A673 (cell line): ENCODE measurements at regions not wholly inside any gene's neighbourhood (a gene's known extent, or its start where the extent isn't known, plus 50 kb on each side); places are given as distances from the start of the nearest gene placed in this dataset.

Experiments
- BruUV-seq: library from RNA; stranded (reverse); fragments of 400-500 nt; replicated peaks from 2 replicates; lab custom pipeline; 2021; lab: Mats Ljungman, UMichigan
- CTCF ChIA-PET: fragments of 300-600 bp; sonication (Branson Sonifier 250); formaldehyde crosslinking; loops from one replicate; lab custom pipeline; 2022; ENCODE audit warnings: antibody characterized with exemption; lab: Charles Lee
- POLR2A ChIA-PET: fragments of 300-600 bp; sonication (Branson Sonifier 250); formaldehyde crosslinking; loops from one replicate; lab custom pipeline; 2022; ENCODE audit warnings: antibody characterized with exemption; ENCODE audit not compliant: low non-redundant PET; lab: Charles Lee
- DNase-seq: peaks from one replicate; pipeline ENCODE4 v3.0.0-alpha.2; 2015; ENCODE audit warnings: low spot score
- H3K27ac ChIP-seq: fragments of 200-600 bp; sonication (generic); 2 replicates; pipeline ENCODE4 v1.5.1; 2016; ENCODE audit warnings: mixed run types, low read depth, mild to moderate bottlenecking, mixed read lengths, antibody characterized with exemption, low read length; ENCODE audit not compliant: poor library complexity, severe bottlenecking
- H3K27me3 ChIP-seq: fragments of 200-600 bp; sonication (generic); replicated peaks from 2 replicates; pipeline ENCODE4 v1.6.1; 2017; ENCODE audit warnings: mixed run types, low read depth, mild to moderate bottlenecking, mixed read lengths, antibody characterized with exemption, low read length; ENCODE audit not compliant: insufficient read depth, poor library complexity
- H3K36me3 ChIP-seq: fragments of 200-600 bp; sonication (generic); 2 replicates; pipeline ENCODE4 v1.6.1; 2016; ENCODE audit warnings: mixed run types, mild to moderate bottlenecking, mixed read lengths, antibody characterized with exemption, low read length; ENCODE audit not compliant: insufficient read depth, poor library complexity, severe bottlenecking
- H3K4me1 ChIP-seq: fragments of 200-600 bp; sonication (generic); 2 replicates; pipeline ENCODE4 v1.6.1; 2017; ENCODE audit warnings: mixed run types, mild to moderate bottlenecking, mixed read lengths, antibody characterized with exemption, low read length; ENCODE audit not compliant: insufficient read depth, poor library complexity, severe bottlenecking
- H3K4me3 ChIP-seq: fragments of 200-600 bp; sonication (generic); 2 replicates; pipeline ENCODE4 v1.5.1; 2016; ENCODE audit warnings: low read depth, mixed run types, mild to moderate bottlenecking, mixed read lengths, low read length; ENCODE audit not compliant: poor library complexity, severe bottlenecking
- H3K9me3 ChIP-seq: fragments of 200-600 bp; sonication (generic); 2 replicates; pipeline ENCODE4 v1.6.1; 2016; ENCODE audit warnings: mixed run types, low read depth, mild to moderate bottlenecking, mixed read lengths, antibody characterized with exemption, low read length; ENCODE audit not compliant: poor library complexity, severe bottlenecking
- EZH2 ChIP-seq: fragments of 200-600 bp; sonication (generic); IDR thresholded peaks from 2 replicates; pipeline ENCODE4 v1.6.1; 2017; ENCODE audit warnings: borderline replicate concordance, low read depth, mild to moderate bottlenecking, mixed read lengths, antibody characterized with exemption, low read length; ENCODE audit not compliant: poor library complexity, severe bottlenecking
- intact Hi-C: fragments of 100-400 bp; cut with micrococcal nuclease; formaldehyde crosslinking; loops from one replicate; pipeline ENCODE4 v1.10.0; 2022; ENCODE audit not compliant: unreplicated experiment
- TF ChIP-seq, protein P1 (sequence below): fragments of 300-800, 200-600 bp; sonication (generic); conservative IDR thresholded peaks from 2 replicates; pipeline ENCODE4 v1.5.1; 2017; ENCODE audit warnings: low read depth, mild to moderate bottlenecking, antibody characterized with exemption, low read length, moderate library complexity, mixed read lengths

DNA sequence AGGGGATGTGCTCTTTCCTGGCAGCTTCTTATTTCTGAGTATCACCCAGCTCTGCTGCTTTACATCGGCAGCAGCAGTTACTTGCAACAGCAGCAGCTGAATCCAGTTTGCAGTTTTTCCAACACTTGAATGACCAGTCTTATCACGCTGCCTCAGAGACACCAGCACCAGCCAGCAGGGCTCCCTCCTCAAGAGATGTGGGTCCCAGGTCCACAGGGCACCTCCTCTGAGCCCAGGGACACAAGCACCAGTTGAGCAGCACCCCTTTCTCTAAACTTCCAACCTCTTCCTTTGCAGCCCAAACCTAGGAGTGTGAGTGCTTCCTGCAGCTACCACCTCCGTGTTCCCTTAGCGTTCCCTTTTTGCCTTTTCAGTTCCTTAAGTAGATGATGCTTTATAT, 50.4 kb upstream of the YPEL5 start:
- CTCF ChIA-PET, result interaction anchor here (0.7 kb wide), 1 partner anchor 14 kb away, joined by 4 read pairs; no protein-coding TSS in a partner anchor
- Histone ChIP-seq H3K36me3 (no peaks in the 10 kb centered on the region), H3K4me3 (no peak overlapping the region), H3K4me1 (peaks cover 5% of the 10 kb centered on the region), H3K9me3 (no peaks in the 10 kb centered on the region), H3K27ac (no peak overlapping the region), H3K27me3 (no peaks in the 10 kb centered on the region)
- TF ChIP-seq, protein P1, sequence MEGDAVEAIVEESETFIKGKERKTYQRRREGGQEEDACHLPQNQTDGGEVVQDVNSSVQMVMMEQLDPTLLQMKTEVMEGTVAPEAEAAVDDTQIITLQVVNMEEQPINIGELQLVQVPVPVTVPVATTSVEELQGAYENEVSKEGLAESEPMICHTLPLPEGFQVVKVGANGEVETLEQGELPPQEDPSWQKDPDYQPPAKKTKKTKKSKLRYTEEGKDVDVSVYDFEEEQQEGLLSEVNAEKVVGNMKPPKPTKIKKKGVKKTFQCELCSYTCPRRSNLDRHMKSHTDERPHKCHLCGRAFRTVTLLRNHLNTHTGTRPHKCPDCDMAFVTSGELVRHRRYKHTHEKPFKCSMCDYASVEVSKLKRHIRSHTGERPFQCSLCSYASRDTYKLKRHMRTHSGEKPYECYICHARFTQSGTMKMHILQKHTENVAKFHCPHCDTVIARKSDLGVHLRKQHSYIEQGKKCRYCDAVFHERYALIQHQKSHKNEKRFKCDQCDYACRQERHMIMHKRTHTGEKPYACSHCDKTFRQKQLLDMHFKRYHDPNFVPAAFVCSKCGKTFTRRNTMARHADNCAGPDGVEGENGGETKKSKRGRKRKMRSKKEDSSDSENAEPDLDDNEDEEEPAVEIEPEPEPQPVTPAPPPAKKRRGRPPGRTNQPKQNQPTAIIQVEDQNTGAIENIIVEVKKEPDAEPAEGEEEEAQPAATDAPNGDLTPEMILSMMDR, result no peak
- no peak for TF ChIP-seq EZH2
- no peak for DNase-seq
- BruUV-seq, result no TSS peak
- intact Hi-C loops, result no loop called here
- POLR2A ChIA-PET, result no interaction called here
